ENCODE measurements at regions not wholly inside any gene's neighbourhood (a gene's known extent, or its start where the extent isn't known, plus 50 kb on each side); places are given as distances from the start of the nearest gene placed in this dataset.

DNA sequence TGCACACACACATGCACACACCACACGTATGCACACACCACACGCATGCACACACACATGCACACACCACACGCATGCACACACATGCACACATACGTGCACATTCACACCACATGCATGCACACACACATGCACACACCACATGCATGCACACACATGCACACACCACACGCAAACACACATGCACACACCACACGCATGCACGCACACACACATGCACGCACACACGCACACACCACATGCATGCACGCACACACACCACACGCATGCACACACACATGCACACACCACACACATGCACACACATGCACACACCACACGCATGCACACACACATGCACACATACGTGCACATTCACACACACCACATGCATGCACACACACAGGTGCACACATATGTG lies 169.8 kb upstream of the SALL3 start:
- TF ChIP-seq, protein P1, sequence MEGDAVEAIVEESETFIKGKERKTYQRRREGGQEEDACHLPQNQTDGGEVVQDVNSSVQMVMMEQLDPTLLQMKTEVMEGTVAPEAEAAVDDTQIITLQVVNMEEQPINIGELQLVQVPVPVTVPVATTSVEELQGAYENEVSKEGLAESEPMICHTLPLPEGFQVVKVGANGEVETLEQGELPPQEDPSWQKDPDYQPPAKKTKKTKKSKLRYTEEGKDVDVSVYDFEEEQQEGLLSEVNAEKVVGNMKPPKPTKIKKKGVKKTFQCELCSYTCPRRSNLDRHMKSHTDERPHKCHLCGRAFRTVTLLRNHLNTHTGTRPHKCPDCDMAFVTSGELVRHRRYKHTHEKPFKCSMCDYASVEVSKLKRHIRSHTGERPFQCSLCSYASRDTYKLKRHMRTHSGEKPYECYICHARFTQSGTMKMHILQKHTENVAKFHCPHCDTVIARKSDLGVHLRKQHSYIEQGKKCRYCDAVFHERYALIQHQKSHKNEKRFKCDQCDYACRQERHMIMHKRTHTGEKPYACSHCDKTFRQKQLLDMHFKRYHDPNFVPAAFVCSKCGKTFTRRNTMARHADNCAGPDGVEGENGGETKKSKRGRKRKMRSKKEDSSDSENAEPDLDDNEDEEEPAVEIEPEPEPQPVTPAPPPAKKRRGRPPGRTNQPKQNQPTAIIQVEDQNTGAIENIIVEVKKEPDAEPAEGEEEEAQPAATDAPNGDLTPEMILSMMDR (IDR thresholded peaks at IDR 0.05): no peak
- peaks cover 8% of the 10 kb centered on the region for H3K27me3 Mint-ChIP-seq (ENCODE audit: low read depth, poor library complexity)
- H3K4me1 Mint-ChIP-seq: peaks cover 34% of the 10 kb centered on the region
- no peaks in the 10 kb centered on the region for H3K36me3 Mint-ChIP-seq (ENCODE audit: low read depth)
- no peak for DNase-seq
- peaks cover 20% of the 10 kb centered on the region for H3K9me3 Mint-ChIP-seq
- H3K27ac Mint-ChIP-seq: peak overlapping the region; percentile 19
- no peak overlapping the region for H3K4me3 Mint-ChIP-seq

DNA sequence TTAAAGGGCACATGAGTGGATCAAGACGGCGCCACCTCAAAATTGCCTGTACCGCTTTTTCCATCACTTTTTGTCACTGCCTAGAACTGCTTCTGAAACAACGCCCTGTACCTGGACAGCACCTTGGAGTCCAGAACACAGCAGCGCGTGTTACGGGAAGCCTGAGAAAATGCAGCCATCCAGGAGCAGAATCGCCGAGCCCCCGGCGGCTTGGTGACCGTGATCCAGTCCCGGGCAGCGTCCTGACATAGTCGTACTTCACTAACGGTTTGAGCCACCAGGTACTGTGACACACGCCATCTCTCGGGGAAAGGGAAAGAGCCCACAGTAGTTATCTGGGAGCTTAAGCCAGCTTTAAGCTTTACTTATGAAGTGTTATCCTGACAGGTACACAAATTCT lies 168.9 kb upstream of the SALL3 start:
- peaks cover 13% of the 10 kb centered on the region for H3K9me3 Mint-ChIP-seq
- H3K27ac Mint-ChIP-seq: no peak overlapping the region
- no peak overlapping the region for H3K4me3 Mint-ChIP-seq
- TF ChIP-seq, protein P1 (IDR thresholded peaks at IDR 0.05): no peak
- peaks cover 10% of the 10 kb centered on the region for H3K27me3 Mint-ChIP-seq (ENCODE audit: low read depth, poor library complexity)
- H3K4me1 Mint-ChIP-seq: peaks cover 42% of the 10 kb centered on the region
- no peaks in the 10 kb centered on the region for H3K36me3 Mint-ChIP-seq (ENCODE audit: low read depth)
- no peak for DNase-seq

DNA sequence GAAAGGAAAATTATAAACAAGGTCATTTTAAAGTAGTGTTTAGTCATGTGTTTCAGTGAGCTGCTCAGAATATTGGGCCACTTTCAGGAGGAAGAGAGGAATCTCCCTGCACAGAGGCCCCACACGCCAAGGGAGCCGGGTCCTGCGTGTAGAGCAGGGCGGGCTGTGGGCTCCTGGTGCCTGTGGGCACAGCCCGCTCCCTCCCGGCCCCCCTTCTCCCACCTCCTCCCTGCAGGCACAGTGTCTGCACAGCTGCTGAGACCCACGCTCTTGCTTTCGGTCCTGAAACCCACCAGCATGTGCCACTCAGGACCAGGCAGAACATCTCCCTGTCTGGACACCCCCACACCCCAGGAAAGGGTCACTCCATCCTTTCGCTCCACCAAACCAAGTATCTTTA lies 167.6 kb upstream of the SALL3 start:
- TF ChIP-seq, protein P1 (IDR thresholded peaks at IDR 0.05): no peak
- H3K36me3 Mint-ChIP-seq (ENCODE audit: low read depth): no peaks in the 10 kb centered on the region
- H3K9me3 Mint-ChIP-seq: peaks cover 11% of the 10 kb centered on the region
- peaks cover 42% of the 10 kb centered on the region for H3K4me1 Mint-ChIP-seq
- no peak for DNase-seq
- no peak overlapping the region for H3K4me3 Mint-ChIP-seq
- peaks cover 10% of the 10 kb centered on the region for H3K27me3 Mint-ChIP-seq (ENCODE audit: low read depth, poor library complexity)
- no peak overlapping the region for H3K27ac Mint-ChIP-seq

DNA sequence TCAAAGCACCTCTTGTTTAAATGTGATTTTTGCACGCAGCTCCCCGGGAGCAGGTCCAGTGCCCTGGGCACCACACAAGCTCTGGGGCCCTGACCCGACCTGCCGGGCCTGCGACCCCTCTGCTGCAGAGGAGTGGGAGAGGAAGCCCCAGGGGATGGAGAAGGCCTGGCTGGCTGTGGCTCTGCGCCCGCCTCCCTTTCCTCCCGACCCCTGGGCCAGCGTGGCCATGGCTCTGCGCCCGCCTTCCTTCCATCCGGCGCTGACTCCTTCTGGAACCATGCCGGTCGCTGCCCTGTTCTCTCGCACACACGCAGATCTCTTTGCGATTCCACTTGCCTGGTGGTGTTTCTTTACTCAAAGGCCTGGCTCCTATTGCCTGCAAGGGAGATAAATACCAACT lies 166.5 kb upstream of the SALL3 start:
- peak; percentile 12 for DNase-seq
- Mint-ChIP-seq H3K27ac (no peak overlapping the region), H3K27me3 (ENCODE audit: low read depth, poor library complexity) (peaks cover 10% of the 10 kb centered on the region), H3K36me3 (ENCODE audit: low read depth) (no peaks in the 10 kb centered on the region), H3K4me1 (peaks cover 42% of the 10 kb centered on the region), H3K4me3 (peak overlapping the region; percentile 30), H3K9me3 (peaks cover 5% of the 10 kb centered on the region)
- TF ChIP-seq, protein P1 (IDR thresholded peaks at IDR 0.05): no peak

DNA sequence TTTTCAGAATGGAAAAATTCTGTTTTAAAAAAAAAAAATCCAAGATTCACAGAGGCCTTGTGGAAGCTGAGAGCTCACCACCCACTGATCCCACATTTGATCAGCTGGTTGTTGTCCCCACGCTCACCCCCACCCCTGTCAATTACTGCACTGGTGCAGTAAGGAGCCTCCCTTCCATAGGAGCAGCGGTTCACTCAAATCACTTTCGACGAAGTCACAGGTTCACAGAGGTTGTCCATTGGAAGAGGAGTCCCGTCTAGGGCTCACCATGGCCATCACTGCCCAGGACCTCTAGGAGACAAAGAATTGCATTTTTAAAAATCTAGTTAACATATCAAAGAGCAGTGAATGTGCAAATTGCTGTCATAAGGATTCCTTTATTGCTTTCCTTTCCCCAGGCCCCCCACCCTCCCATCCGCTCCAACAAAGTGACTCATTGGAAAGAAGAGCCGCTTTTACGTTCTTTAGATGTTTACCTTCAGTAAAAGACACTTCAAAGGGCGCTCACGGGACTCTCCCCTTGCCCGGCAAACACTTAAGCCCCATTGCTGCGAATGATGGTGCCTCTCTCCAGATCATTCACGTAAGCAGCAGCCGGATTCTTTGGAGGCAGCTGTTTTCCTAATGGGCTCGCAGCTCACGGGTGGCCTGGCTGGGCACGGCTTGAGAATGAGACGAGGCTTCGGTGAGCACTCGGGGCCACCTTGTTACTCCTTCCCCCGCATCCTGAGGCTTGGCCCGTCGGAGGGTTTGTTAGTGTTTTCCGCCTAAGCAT lies 165.5 kb upstream of the SALL3 start:
- H3K4me3 Mint-ChIP-seq: peak overlapping the region; percentile 74
- TF ChIP-seq, protein P1 (IDR thresholded peaks at IDR 0.05): no peak
- H3K27ac Mint-ChIP-seq: no peak overlapping the region
- peaks cover 5% of the 10 kb centered on the region for H3K9me3 Mint-ChIP-seq
- peaks cover 10% of the 10 kb centered on the region for H3K27me3 Mint-ChIP-seq (ENCODE audit: low read depth, poor library complexity)
- H3K36me3 Mint-ChIP-seq (ENCODE audit: low read depth): no peaks in the 10 kb centered on the region
- DNase-seq: peak; percentile 12
- peaks cover 42% of the 10 kb centered on the region for H3K4me1 Mint-ChIP-seq

DNA sequence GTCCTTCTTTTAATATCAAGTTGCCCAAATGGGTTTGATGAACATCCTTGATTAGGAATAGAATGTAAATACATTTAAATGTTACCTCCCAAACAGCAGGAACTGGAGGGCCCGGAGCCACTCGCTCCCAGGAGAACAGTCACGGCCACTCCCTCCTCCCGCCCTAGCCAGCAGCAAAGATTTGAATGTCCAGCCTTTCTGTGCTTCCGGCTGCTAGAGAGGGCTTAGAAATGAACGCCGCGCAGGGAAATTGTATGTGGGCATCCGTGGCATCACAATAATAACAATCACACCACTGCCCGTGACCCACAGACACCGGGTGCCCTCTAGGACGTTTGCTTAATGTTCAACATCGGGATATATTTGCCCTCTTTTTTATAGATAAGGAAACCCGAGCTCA lies 164.9 kb upstream of the SALL3 start:
- Mint-ChIP-seq H3K4me3 (peak overlapping the region; percentile 74), H3K9me3 (peaks cover 4% of the 10 kb centered on the region), H3K36me3 (ENCODE audit: low read depth) (no peaks in the 10 kb centered on the region), H3K27ac (no peak overlapping the region), H3K4me1 (peaks cover 42% of the 10 kb centered on the region), H3K27me3 (ENCODE audit: low read depth, poor library complexity) (peaks cover 10% of the 10 kb centered on the region)
- DNase-seq: peak; percentile 18
- TF ChIP-seq, protein P1 (IDR thresholded peaks at IDR 0.05): no peak
